H1 (cell line): ENCODE measurements at regions not wholly inside any gene's neighbourhood (a gene's known extent, or its start where the extent isn't known, plus 50 kb on each side); places are given as distances from the start of the nearest gene placed in this dataset.

ENCODE experiments used
- CTCF ChIA-PET: fragments of 300-600 bp; sonication (Branson Sonifier 250); formaldehyde crosslinking; loops from one replicate; lab custom pipeline; 2021; ENCODE audit not compliant: partially characterized antibody; lab: Charles Lee
- POLR2A ChIA-PET: fragments of 300-600 bp; sonication (Branson Sonifier 250); formaldehyde crosslinking; loops from one replicate; lab custom pipeline; 2021; ENCODE audit warnings: inconsistent platforms; ENCODE audit not compliant: partially characterized antibody; lab: Charles Lee
- DNase-seq, 2 experiments: peaks; one replicate each; pipeline versions ENCODE4 v3.0.0 to v3.0.0-alpha.2; 2010 to 2022; ENCODE audit warnings: low spot score in 2 of 2, low read depth in 1 of 2, mixed read lengths in 1 of 2
- FAIRE-seq: peaks from 2 replicates; lab custom pipeline; 2011; peaks lifted over from hg19 to GRCh38; lab: Jason Lieb, UNC
- H2AFZ ChIP-seq: 2 replicates; pipeline ENCODE4 v1.8.1; 2012; ENCODE audit warnings: low read length, inconsistent platforms
- H2AK5ac ChIP-seq: 2 replicates; pipeline ENCODE4 v1.6.1; 2013; ENCODE audit warnings: low read depth, low read length
- H2BK120ac ChIP-seq: replicated peaks from 2 replicates; pipeline ENCODE3; 2013; ENCODE audit warnings: low read depth, low read length, inconsistent platforms
- H2BK12ac ChIP-seq: 2 replicates; pipeline ENCODE4 v1.6.1; 2013; ENCODE audit warnings: low read depth, low read length
- H2BK15ac ChIP-seq: 2 replicates; pipeline ENCODE4 v1.6.1; 2013; ENCODE audit warnings: low read length
- H2BK20ac ChIP-seq: 2 replicates; pipeline ENCODE4 v1.6.1; 2013; ENCODE audit warnings: low read length
- H2BK5ac ChIP-seq: 2 replicates; pipeline ENCODE4 v1.6.1; 2013; ENCODE audit warnings: low read depth, low read length
- H3K14ac ChIP-seq: 2 replicates; pipeline ENCODE4 v1.6.1; 2013; ENCODE audit warnings: inconsistent platforms; ENCODE audit not compliant: insufficient read length
- H3K18ac ChIP-seq: 2 replicates; pipeline ENCODE4 v1.6.1; 2013; ENCODE audit warnings: low read length; ENCODE audit errors: extremely low read depth
- H3K23ac ChIP-seq: 2 replicates; pipeline ENCODE4 v1.6.1; 2013; ENCODE audit warnings: inconsistent platforms; ENCODE audit not compliant: insufficient read length
- H3K23me2 ChIP-seq: 2 replicates; pipeline ENCODE4 v1.6.1; 2013; ENCODE audit warnings: low read depth, low read length
- H3K27ac ChIP-seq: 2 replicates; pipeline ENCODE4 v1.6.1; 2011; ENCODE audit warnings: low read depth, low read length, inconsistent platforms
- H3K27me3 ChIP-seq, 4 experiments: replicated peaks in 1 of 4; 1 replicate in 1 of 4; 2 replicates in 3 of 4; pipeline versions ENCODE4 v1.6.1 to v1.8.1; 2011 to 2013; ENCODE audit warnings: low read length in 3 of 4, mild to moderate bottlenecking in 3 of 4, inconsistent platforms in 2 of 4, mixed read lengths in 2 of 4, moderate library complexity in 1 of 4; ENCODE audit not compliant: control insufficient read depth in 3 of 4, insufficient read depth in 3 of 4; ENCODE audit errors: extremely low read depth in 1 of 4
- H3K36me3 ChIP-seq, 4 experiments: 2 replicates each; pipeline versions ENCODE4 v1.6.1 to v1.8.1; 2011 to 2013; ENCODE audit warnings: mild to moderate bottlenecking in 4 of 4, low read length in 3 of 4, moderate library complexity in 2 of 4, control low read depth in 1 of 4, inconsistent platforms in 1 of 4; ENCODE audit not compliant: insufficient read depth in 4 of 4, control insufficient read depth in 2 of 4
- H3K4ac ChIP-seq: replicated peaks from 2 replicates; pipeline ENCODE3; 2013; ENCODE audit warnings: low read length, low read depth, mixed read lengths, inconsistent platforms; ENCODE audit not compliant: insufficient read length
- H3K4me1 ChIP-seq, 4 experiments: replicated peaks in 1 of 4; 1 replicate in 1 of 4; 2 replicates in 3 of 4; pipeline versions ENCODE4 v1.6.1 to v1.8.1; 2011 to 2013; ENCODE audit warnings: low read length in 3 of 4, inconsistent platforms in 2 of 4, mixed read lengths in 1 of 4; ENCODE audit not compliant: insufficient read depth in 4 of 4, control insufficient read depth in 3 of 4
- H3K4me2 ChIP-seq, 2 experiments: 2 replicates each; pipeline versions ENCODE4 v1.6.1 to v1.8.1; 2011 to 2013; ENCODE audit warnings: low read depth in 2 of 2, low read length in 2 of 2, control low read depth in 1 of 2, inconsistent platforms in 1 of 2, mild to moderate bottlenecking in 1 of 2; ENCODE audit not compliant: insufficient read depth in 1 of 2
- H3K4me3 ChIP-seq, 4 experiments: fragments of 200-600, 300-600 bp in 1 of 4; sonication (generic), shearing (Covaris generic), sonication (Bioruptor Twin) in 1 of 4; 2 replicates each; pipeline versions ENCODE4 v1.5.1 to v1.8.1; 2011 to 2016; ENCODE audit warnings: low read length in 4 of 4, low read depth in 3 of 4, control low read depth in 2 of 4, inconsistent platforms in 2 of 4, mild to moderate bottlenecking in 2 of 4, mixed read lengths in 1 of 4, moderate library complexity in 1 of 4; ENCODE audit not compliant: insufficient read depth in 2 of 4; ENCODE audit errors: extremely low read depth in 1 of 4
- H3K56ac ChIP-seq: replicated peaks from 2 replicates; pipeline ENCODE3; 2013; ENCODE audit warnings: low read depth, mild to moderate bottlenecking, mixed read lengths, low read length, inconsistent platforms; ENCODE audit not compliant: insufficient read length
- H3K79me1 ChIP-seq: 2 replicates; pipeline ENCODE4 v1.6.1; 2013; ENCODE audit warnings: low read depth, low read length, control low read depth
- H3K79me2 ChIP-seq, 2 experiments: 2 replicates each; pipeline versions ENCODE4 v1.6.1 to v1.8.1; 2012 to 2013; ENCODE audit warnings: low read length in 2 of 2, mild to moderate bottlenecking in 2 of 2, inconsistent platforms in 1 of 2; ENCODE audit not compliant: insufficient read depth in 2 of 2, control insufficient read depth in 1 of 2
- H3K9ac ChIP-seq, 4 experiments: replicated peaks in 1 of 4; 1 replicate in 1 of 4; 2 replicates in 3 of 4; pipeline versions ENCODE4 v1.6.1 to v1.8.1; 2011 to 2013; ENCODE audit warnings: low read depth in 3 of 4, low read length in 3 of 4, control low read depth in 2 of 4, mild to moderate bottlenecking in 2 of 4, moderate library complexity in 2 of 4, inconsistent platforms in 1 of 4; ENCODE audit errors: extremely low read depth in 1 of 4
- H3K9me3 ChIP-seq, 2 experiments: 2 replicates each; pipeline versions ENCODE4 v1.6.1 to v1.8.1; 2012 to 2013; ENCODE audit warnings: mild to moderate bottlenecking in 2 of 2, moderate library complexity in 2 of 2, control low read depth in 1 of 2, inconsistent platforms in 1 of 2, low read depth in 1 of 2, low read length in 1 of 2, mixed read lengths in 1 of 2; ENCODE audit not compliant: insufficient read depth in 2 of 2
- H4K20me1 ChIP-seq, 2 experiments: replicated peaks in 1 of 2; 2 replicates each; pipeline versions ENCODE3 to v1.8.1; 2011 to 2013; ENCODE audit warnings: inconsistent platforms in 2 of 2, low read length in 2 of 2, mild to moderate bottlenecking in 1 of 2; ENCODE audit not compliant: insufficient read depth in 2 of 2, control insufficient read depth in 1 of 2
- H4K5ac ChIP-seq: 2 replicates; pipeline ENCODE4 v1.6.1; 2013; ENCODE audit warnings: low read length, low read depth, mixed read lengths, inconsistent platforms; ENCODE audit not compliant: insufficient read length
- H4K8ac ChIP-seq: 2 replicates; pipeline ENCODE4 v1.8.0; 2013; ENCODE audit warnings: mild to moderate bottlenecking, moderate library complexity, low read length, inconsistent platforms; ENCODE audit not compliant: insufficient read depth; ENCODE audit errors: extremely low read depth
- H4K91ac ChIP-seq: replicated peaks from 2 replicates; pipeline ENCODE3; 2013; ENCODE audit warnings: low read length, mixed read lengths, inconsistent platforms; ENCODE audit not compliant: insufficient read length
- BRCA1 ChIP-seq: IDR thresholded peaks from 2 replicates; pipeline ENCODE4 v1.6.1; 2012; ENCODE audit warnings: low read depth, low read length, improper control_type of control experiment
- CBX8 ChIP-seq: fragments of 300-800, 300-1000 bp; sonication (generic); IDR thresholded peaks from 2 replicates; pipeline ENCODE4 v1.7.1; 2016; ENCODE audit warnings: low read depth, low read length, borderline replicate concordance
- GABPA ChIP-seq: IDR thresholded peaks from 2 replicates; pipeline ENCODE4 v1.6.1; 2011; ENCODE audit warnings: mild to moderate bottlenecking, low read length, moderate library complexity, borderline replicate concordance; ENCODE audit not compliant: insufficient read depth
- POU5F1 ChIP-seq: IDR thresholded peaks from 2 replicates; pipeline ENCODE4 v1.6.1; 2011; ENCODE audit warnings: low read depth, mild to moderate bottlenecking, low read length, moderate library complexity
- RAD21 ChIP-seq, 2 experiments: IDR thresholded peaks in 1 of 2; conservative IDR thresholded peaks in 1 of 2; 2 replicates each; pipeline ENCODE4 v1.6.1; 2011; ENCODE audit warnings: low read depth in 2 of 2, low read length in 2 of 2, improper control_type of control experiment in 1 of 2, inconsistent platforms in 1 of 2, mild to moderate bottlenecking in 1 of 2, moderate library complexity in 1 of 2
- SIX5 ChIP-seq: IDR thresholded peaks from 2 replicates; pipeline ENCODE4 v1.6.1; 2011; ENCODE audit warnings: mild to moderate bottlenecking, low read depth, low read length
- ZNF274 ChIP-seq: IDR thresholded peaks from 2 replicates; pipeline ENCODE4 v1.7.0; 2012; ENCODE audit warnings: low read length, borderline replicate concordance; ENCODE audit errors: extremely low read depth
- WGBS, 2 experiments: shearing (Covaris generic) in 1 of 2; methylation state at CpG; one replicate each; pipeline versions ENCODE4 v1.1.6 to v1.1.7; 2013 to 2015; ENCODE audit warnings: low lambda C conversion rate in 2 of 2, mixed read lengths in 2 of 2, inconsistent platforms in 1 of 2, low coverage in 1 of 2, missing lambda C conversion rate in 1 of 2; ENCODE audit not compliant: insufficient replicate concordance in 2 of 2, insufficient coverage in 1 of 2, insufficient read length in 1 of 2; ENCODE audit errors: extremely low coverage in 1 of 2, missing lambda C conversion rate in 1 of 2; 5-methylcytosine and 5-hydroxymethylcytosine counted together
- TF ChIP-seq, protein P1 (sequence below), 3 experiments: IDR thresholded peaks; 1 replicate in 2 of 3; 2 replicates in 1 of 3; pipeline versions ENCODE4 v1.5.1 to v1.6.1; 2011; ENCODE audit warnings: low read length in 3 of 3, mild to moderate bottlenecking in 3 of 3, inconsistent platforms in 2 of 3, low read depth in 1 of 3, moderate library complexity in 1 of 3; ENCODE audit not compliant: insufficient read depth in 1 of 3; ENCODE audit errors: control extremely low read depth in 1 of 3

DNA sequence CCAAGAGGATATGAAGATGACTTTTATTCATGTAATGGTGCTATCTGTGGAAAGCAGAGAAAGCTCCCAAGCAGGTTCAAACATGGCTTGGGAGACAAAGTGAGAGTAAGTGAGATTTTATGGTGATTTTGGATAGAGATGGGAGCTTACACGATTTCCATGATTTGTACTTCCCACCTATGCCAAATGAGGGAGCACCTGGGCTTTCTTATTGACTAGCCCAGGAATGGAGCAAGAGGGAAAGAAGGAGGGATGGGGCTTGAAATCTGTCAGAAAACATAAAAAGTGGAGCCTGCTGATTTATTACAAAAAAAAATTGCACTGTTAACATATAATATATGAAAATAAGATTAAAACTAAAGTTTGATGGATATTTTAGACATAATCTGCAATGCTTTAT is 703.5 kb upstream of the PABPC4L start:
- Histone ChIP-seq H4K5ac (no peak overlapping the region), H3K27me3 (no peaks in the 10 kb centered on the region), H2AK5ac (no peak overlapping the region)
- TF ChIP-seq SIX5 (no peak), ZNF274 (no peak), CBX8 (no peak), RAD21 (IDR thresholded peaks at IDR 0.05 in 1 of 2, conservative IDR thresholded peaks at IDR 0.05 in 1 of 2; ENCODE audit: low read depth in 2 of 2, low read length in 2 of 2) (peak; percentile 34 to 54; a peak in 3 of 4 replicates), POU5F1 (no peak), GABPA (no peak), BRCA1 (no peak)
- TF ChIP-seq, protein P1, sequence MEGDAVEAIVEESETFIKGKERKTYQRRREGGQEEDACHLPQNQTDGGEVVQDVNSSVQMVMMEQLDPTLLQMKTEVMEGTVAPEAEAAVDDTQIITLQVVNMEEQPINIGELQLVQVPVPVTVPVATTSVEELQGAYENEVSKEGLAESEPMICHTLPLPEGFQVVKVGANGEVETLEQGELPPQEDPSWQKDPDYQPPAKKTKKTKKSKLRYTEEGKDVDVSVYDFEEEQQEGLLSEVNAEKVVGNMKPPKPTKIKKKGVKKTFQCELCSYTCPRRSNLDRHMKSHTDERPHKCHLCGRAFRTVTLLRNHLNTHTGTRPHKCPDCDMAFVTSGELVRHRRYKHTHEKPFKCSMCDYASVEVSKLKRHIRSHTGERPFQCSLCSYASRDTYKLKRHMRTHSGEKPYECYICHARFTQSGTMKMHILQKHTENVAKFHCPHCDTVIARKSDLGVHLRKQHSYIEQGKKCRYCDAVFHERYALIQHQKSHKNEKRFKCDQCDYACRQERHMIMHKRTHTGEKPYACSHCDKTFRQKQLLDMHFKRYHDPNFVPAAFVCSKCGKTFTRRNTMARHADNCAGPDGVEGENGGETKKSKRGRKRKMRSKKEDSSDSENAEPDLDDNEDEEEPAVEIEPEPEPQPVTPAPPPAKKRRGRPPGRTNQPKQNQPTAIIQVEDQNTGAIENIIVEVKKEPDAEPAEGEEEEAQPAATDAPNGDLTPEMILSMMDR (IDR thresholded peaks at IDR 0.05; ENCODE audit: control extremely low read depth in 1 of 3, insufficient read depth in 1 of 3, low read depth in 1 of 3, low read length in 3 of 3): peak in 2 of 3 experiments; percentile 13 to 21; a peak in 2 of 4 replicates
- TF ChIP-seq, all 59 proteins: peak for 2
- no peaks in the 10 kb centered on the region for H3K79me2 ChIP-seq
- H3K18ac ChIP-seq: no peak overlapping the region
- WGBS, 2 experiments: 89% methylated on average over 1 of the region's 1 CpG; no CpG with 5 or more reads in 1 of the 2 experiments
- no peaks in the 10 kb centered on the region for H3K36me3 ChIP-seq
- H3K4me3 ChIP-seq: no peak overlapping the region
- no peak overlapping the region for H3K23ac ChIP-seq
- H3K27ac ChIP-seq: no peak overlapping the region
- no peak overlapping the region for H4K8ac ChIP-seq
- H3K79me1 ChIP-seq: no peaks in the 10 kb centered on the region
- no peak overlapping the region for H2BK120ac ChIP-seq
- no peak overlapping the region for H3K9ac ChIP-seq
- H3K23me2 ChIP-seq: no peaks in the 10 kb centered on the region
- no peaks in the 10 kb centered on the region for H4K20me1 ChIP-seq
- DNase-seq: no peak
- H4K91ac ChIP-seq: no peak overlapping the region
- H3K56ac ChIP-seq: no peak overlapping the region
- peaks cover 0 to 2% (median 0%) of the 10 kb centered on the region in 4 experiments; a peak in 2 of 7 replicates for H3K4me1 ChIP-seq
- CTCF ChIA-PET: interaction anchor here (1.0 to 2.0 kb wide), 2 partner anchors 20 to 31 kb away, joined by 3 to 7 read pairs; no protein-coding TSS in a partner anchor
- no peaks in the 10 kb centered on the region; a peak in 1 of 4 replicates for H3K9me3 ChIP-seq
- H2BK12ac ChIP-seq: no peak overlapping the region
- no peak for FAIRE-seq
- H3K4ac ChIP-seq: no peak overlapping the region
- no peak overlapping the region for H2BK5ac ChIP-seq
- no peak overlapping the region for H3K4me2 ChIP-seq
- H2BK15ac ChIP-seq: no peak overlapping the region
- no peak overlapping the region for H2AFZ ChIP-seq
- POLR2A ChIA-PET: no interaction called here
- no peak overlapping the region for H2BK20ac ChIP-seq
- H3K14ac ChIP-seq: no peak overlapping the region
